SHP77 (cell line): ENCODE measurements at regions not wholly inside any gene's neighbourhood (a gene's known extent, or its start where the extent isn't known, plus 50 kb on each side); places are given as distances from the start of the nearest gene placed in this dataset.
"Not testable (repeated sequence)": the region's sequence is repeated elsewhere in the genome, so short reads cannot be mapped to it uniquely, and the experiment has no call there.

Experiments
- DNase-seq, 2 experiments: peaks; one replicate each; lab custom pipeline; 2025; lab: John Stamatoyannopoulos, UW

- no peak for DNase-seq
Measured at GRCh38 chr3:177852001-177852807, 654.9 kb upstream of the TBL1XR1 start.

GRCh38 chr3:177855021-177855420 lies 657.7 kb upstream of the TBL1XR1 start:
- DNase-seq = no peak

GRCh38 chr3:177860184-177860583 lies 662.9 kb upstream of the TBL1XR1 start:
- no peak for DNase-seq

- no peak for DNase-seq
Measured at GRCh38 chr3:177862962-177863491, 665.7 kb upstream of the TBL1XR1 start.

- DNase-seq = not testable (repeated sequence)
Measured at GRCh38 chr3:177871267-177871666, 665.0 kb upstream of the KCNMB2 start.

GRCh38 chr3:177878192-177878591 lies 658.0 kb upstream of the KCNMB2 start:
- DNase-seq = no peak

- DNase-seq = no peak
Measured at GRCh38 chr3:177878957-177879356, 657.3 kb upstream of the KCNMB2 start.

GRCh38 chr3:177881351-177881750 lies 654.9 kb upstream of the KCNMB2 start:
- no peak for DNase-seq

- DNase-seq = no peak
Measured at GRCh38 chr3:177882124-177882648, 654.0 kb upstream of the KCNMB2 start.

- no peak for DNase-seq
Measured at GRCh38 chr3:177883091-177883490, 653.1 kb upstream of the KCNMB2 start.

- no peak for DNase-seq
Measured at GRCh38 chr3:177883957-177884356, 652.3 kb upstream of the KCNMB2 start.

- no peak for DNase-seq
Measured at GRCh38 chr3:177885063-177885462, 651.2 kb upstream of the KCNMB2 start.

GRCh38 chr3:177886501-177886900 lies 649.7 kb upstream of the KCNMB2 start:
- no peak for DNase-seq

GRCh38 chr3:177887475-177887874 lies 648.8 kb upstream of the KCNMB2 start:
- no peak for DNase-seq

- DNase-seq = no peak
Measured at GRCh38 chr3:177889161-177889560, 647.1 kb upstream of the KCNMB2 start.

- DNase-seq = no peak
Measured at GRCh38 chr3:177889652-177890358, 646.4 kb upstream of the KCNMB2 start.

- no peak for DNase-seq
Measured at GRCh38 chr3:177890359-177890683, 645.9 kb upstream of the KCNMB2 start.

- DNase-seq = not testable (repeated sequence)
Measured at GRCh38 chr3:177891569-177891968, 644.7 kb upstream of the KCNMB2 start.

- no peak for DNase-seq
Measured at GRCh38 chr3:177893331-177893730, 642.9 kb upstream of the KCNMB2 start.

- DNase-seq = no peak
Measured at GRCh38 chr3:177894081-177894728, 642.0 kb upstream of the KCNMB2 start.

- no peak for DNase-seq
Measured at GRCh38 chr3:177898185-177898584, 638.1 kb upstream of the KCNMB2 start.

- DNase-seq = no peak
Measured at GRCh38 chr3:177899275-177900067, 636.8 kb upstream of the KCNMB2 start.
